ENCODE measurements at regions not wholly inside any gene's neighbourhood (a gene's known extent, or its start where the extent isn't known, plus 50 kb on each side); places are given as distances from the start of the nearest gene placed in this dataset.
"Not testable (repeated sequence)": the region's sequence is repeated elsewhere in the genome, so short reads cannot be mapped to it uniquely, and the experiment has no call there.

DNA sequence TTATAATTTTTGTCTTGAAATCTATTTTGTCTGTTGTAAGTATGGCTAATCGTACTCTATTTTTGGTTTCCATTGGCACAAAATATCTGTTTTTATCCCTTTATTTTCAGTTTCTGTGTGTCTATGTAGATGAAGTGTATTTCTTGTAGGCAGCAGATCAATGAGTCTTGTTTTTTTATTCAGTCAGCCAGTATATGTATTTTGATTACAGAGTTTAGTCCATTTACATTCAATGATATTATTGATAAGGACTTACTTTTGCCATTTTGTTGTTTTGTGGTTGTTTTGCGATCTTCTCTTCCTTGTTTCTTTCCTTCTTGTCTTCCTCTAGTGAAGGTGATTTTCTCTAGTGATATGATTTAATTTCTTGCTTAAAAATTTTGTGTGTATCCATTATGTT, 336.3 kb upstream of the SPRY2 start:
- no peak for FAIRE-seq

DNA sequence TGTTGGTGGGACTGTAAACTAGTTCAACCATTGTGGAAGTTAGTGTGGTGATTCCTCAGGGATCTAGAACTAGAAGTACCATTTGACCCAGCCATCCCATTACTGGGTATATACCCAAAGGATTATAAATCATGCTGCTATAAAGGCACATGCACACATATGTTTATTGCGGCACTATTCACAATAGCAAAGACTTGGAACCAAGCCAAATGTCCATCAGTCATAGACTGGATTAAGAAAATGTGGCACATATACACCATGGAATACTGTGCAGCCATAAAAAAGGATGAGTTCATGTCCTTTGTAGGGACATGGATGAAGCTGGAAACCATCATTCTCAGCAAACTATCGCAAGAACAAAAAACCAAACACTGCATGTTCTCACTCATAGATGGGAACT, 334.5 kb upstream of the SPRY2 start:
- FAIRE-seq = not testable (repeated sequence)

DNA sequence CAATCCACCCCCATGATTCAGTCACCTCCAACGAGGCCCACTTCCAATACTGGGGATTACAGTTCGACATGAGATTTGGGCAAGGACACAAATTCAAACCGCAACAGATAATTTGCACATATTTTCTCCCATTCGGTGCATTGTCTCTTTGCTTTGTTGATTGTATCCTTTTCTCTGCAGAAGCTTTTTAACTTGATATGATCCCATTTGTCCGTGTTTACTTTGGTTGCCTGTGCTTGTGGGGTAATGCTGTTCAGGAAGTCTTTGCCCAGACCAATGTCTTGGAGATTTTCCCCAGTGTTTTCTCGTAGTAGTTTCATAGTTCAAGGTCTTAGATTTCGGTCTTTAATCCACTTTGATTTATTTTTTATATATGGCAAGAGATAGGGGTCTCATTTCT, 330.8 kb upstream of the SPRY2 start:
- no peak for FAIRE-seq

DNA sequence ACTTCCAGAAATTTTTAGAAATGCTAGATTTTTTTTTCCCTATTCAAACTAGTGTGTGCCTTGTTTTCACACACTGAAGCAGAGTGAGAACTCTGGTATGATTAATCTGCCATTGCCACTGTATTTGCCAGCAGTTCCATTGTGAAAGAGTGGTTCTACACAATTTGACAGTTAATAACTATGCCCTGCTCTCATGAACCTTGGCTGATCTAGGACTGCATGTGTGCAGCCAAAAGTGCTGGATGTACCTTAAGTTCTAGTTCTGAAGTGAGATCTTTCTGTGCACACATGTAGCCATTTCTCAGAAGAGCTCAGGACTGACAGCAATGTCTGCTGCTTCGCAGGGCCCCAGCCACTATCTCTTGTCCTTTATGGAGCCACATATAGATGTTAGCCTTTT, 328.2 kb upstream of the SPRY2 start:
- FAIRE-seq = no peak

DNA sequence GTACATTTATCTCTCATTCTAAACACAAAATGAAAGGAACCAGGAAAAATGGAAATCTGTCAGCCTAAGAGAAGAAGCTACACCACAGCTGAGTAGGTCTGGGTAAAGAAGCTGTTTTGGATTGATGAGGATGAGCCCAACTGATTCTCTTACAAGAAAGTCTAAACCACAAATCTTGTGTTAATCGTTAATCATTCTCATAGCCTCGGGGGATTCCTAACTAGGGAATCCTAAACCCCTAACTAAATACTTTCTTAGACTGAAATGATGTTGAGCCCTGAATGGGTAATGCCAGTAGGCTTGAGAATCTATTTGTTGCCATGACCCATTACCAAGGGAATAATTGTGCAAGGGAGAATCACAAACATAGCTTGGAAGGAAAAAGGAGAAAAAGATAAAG, 327.5 kb upstream of the SPRY2 start:
- FAIRE-seq = no peak

DNA sequence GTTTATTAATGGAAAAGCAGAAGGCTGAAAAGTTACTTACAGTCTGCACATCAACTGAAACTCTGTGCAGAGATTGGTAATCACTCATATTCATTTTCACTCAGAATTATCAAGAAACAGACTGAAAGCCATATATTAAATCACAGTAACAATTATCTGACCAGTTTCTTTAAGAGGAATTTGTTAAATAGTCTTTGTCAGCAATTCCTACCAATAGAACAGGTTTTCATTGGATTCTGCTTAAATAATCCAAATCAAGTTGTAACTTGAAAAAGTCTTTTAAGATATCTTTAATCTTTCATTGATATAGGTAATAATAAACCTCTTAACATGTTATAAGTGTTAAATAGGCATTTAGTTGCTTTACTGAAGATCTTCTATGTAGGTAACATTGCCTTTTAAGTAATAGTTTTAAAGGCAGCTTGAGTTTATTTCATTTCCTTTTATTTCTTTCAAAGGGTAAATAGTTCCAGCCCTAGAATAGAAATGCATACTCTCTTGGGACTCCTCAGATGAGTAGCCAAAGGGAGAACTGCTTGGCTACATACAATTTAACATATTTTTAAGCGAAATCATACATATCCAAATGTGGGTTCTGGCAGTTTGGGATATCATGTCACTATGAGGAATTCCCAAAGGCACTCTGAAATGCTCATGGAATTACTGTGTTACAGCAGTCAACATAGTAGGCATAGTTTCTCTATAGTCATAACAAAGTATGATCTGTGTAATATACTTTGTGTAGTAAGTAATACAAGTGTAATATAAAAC, 326.0 kb upstream of the SPRY2 start:
- FAIRE-seq = no peak

DNA sequence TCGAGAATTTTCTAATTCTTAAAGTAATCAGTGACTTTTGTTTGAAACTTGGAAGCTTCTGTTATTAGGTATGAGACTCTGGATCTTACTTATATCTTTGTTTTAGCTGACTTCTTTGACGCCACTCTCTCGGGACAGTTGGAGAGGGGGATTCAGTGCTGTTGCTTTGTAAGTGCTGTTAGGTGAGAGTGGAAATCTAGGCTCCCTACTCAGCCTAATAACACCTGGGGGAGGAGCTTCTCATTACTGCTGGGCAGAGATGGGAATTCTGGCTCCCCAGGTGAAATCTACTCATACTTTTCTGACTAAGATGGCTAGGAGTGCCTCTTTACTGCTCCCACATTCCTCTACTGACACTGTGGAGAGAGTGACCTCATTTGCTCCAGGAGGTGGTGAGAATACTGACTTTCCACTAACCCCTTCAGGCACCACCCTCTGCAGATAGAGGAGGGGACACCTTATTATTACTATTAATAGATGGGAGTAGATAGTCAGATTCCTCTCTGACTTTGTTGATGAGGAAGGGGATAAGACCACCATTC, 324.9 kb upstream of the SPRY2 start:
- no peak for FAIRE-seq

DNA sequence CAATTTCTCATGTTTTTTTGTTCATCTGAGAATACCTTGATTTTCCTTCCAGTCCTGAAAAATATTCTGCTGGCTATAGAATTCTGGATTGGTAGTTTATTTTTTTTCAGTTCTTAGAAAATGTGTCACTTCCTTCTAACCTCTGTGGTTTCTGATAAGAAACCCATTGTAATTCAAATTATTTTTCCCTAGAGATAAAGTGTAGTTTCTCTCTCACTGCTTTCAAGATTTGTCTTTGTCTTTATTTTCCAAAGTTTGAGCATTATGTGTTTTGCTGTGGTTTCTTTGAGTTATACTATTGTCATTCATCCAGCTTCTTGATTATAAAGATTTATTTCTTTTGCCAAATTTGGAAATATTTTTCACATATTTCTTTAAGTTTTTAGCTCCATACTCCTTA, 324.0 kb upstream of the SPRY2 start:
- FAIRE-seq = no peak

DNA sequence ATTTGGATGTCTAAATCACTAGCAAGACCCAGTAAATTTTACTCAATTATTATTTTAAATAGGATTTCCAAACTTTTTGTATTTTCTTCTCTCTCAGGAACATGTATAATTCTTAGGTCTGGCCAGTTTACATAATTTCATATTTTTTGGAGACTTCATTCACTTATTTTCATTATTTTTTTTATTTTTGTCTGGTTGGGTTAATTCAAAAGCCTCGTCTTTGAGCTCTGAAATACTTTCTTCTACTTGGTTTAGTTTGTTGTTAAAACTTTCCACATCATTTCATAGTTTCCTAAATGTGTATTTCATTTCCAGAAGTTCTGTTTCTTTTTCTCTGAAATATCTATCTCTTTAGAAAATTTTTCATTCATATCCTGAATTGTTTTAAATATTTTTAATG, 322.9 kb upstream of the SPRY2 start:
- no peak for FAIRE-seq

DNA sequence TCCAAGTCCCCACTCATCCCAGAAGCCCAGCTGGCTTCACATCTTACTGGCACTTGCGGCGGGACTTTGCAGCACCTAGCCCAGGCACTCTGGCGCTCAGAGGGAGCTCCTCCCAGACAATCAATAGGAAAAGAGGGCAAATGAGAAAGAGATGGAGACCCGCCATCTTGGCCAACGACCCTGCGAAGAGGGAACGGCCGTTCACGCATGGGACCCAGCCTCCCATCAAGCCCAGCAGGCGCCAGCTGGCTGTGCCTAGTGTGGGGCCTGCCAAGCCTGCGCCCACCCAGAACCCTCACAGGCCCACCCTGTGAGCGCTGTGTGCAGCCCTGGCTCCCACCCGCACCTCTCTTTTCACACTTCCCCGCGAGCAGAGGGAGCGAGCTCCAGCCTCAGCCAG, 317.8 kb upstream of the SPRY2 start:
- no peak for FAIRE-seq

DNA sequence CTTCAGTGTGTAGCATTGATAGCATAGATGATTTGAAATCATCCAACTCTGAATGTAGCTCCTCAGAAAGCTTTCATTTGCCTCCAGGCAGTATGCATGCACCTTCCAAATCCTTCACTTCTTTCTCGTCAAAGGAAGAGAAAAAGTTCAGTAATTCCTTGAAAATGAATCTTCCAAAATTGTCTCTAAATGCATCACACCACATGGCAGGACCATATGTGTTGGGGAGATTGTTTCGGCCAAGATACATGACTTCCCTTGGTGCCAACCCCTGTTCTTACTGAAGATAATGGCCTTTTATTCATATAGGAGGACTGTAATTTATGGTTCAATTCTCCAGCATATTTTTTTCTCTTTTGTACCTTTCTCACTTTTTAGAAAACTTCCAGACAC, 315.6 kb upstream of the SPRY2 start:
- no peak for FAIRE-seq

DNA sequence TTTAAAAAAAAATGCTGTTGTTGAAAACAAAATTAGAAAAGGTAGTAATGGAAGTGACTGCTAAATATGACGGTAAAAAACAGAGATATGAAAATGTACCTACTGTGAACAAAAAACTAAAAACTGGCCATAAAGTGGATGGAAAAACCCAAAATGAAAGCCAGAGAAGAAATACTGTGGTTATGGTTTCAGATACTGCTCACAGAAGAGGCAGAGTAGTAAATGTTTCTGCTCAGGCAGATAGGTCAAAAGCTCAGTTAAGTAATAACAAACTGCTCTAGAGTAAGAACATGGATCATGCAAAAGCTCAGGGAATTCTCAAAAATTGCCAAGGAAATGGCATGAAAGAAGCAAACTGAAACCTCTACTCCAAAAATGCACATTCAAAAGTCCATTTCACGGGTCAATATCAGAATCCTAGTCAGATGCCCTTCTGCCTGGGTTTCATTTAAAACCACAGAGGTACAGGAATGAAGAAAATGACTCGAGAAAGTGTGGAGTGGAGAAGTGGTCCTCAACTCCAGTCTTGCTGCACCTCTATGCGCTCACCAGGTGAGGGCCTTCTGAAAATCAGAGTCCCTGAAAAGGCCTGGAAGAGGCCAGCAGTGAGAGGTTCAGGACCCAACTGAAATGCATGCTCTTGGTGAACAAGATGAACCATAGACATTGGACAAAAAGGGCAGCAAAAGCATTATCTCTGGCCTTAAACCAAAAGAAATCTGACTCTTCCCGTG, 315.0 kb upstream of the SPRY2 start:
- no peak for FAIRE-seq

DNA sequence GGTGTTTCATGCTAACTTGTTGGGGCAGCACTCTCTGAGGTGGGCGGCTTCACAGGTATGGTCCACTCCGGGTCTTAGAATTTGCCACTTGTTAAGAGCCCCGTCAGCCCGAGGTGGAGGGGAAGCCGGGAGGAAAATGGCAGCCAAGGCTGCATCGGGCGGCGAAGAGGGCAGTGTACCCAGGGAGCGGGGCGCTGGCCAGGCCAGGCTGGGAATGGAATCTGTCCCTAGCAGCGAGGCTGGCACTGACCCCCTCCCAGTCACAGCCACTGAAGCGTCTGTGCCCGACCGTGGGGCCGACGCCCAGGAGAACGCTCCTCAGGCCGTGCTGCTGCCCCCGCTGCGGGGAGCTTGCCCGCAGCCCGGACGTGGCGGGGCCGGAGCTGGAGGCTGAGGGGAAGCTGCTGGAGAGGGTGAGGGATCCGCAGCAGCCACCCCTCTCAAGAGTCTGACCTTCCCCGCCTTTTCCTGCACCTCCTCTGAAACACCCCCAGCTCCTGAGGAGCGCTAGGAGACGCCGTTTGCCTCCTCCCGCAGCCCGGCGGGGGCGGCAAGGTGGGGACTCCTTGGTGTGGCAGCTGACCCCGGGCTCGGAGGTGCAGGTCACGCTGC, 313.8 kb upstream of the SPRY2 start:
- FAIRE-seq = no peak

DNA sequence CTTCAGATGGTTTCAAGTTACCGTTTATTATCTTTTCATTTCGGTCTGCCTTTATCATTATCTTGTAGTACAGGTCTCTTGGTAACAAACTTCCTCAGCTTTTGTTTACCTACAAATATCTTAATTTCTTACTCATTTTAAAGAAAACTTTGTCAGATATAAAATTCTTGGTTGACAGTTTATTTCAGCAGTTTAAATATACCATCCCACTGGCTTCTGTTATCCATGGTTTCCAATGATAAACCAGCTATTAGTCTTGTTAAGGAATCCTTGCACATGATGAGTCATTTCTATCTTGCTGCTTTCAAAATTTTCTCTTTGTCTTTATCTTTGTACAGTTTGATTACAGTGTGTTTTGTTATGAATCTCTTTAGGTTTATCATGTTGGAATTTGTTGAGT, 308.3 kb upstream of the SPRY2 start:
- FAIRE-seq = no peak

DNA sequence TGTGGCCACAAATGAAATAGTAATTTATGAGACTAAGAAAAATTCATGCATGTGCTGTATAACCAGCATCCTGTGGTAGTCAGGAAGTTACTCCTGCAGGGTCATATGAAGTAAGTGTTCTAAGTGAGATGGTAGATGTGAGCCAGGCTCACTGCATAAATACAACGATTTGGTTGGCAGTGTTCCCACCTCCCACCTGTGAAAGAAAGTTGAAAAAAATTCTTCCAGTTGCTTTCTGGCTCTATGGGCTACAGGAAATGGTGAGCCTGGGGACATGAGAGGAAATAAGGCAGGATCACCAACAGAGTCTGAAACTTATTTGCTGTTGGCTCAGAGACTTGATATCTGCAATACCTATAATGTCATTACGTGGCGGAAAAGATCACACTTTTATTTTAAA, 301.7 kb upstream of the SPRY2 start:
- FAIRE-seq = no peak

DNA sequence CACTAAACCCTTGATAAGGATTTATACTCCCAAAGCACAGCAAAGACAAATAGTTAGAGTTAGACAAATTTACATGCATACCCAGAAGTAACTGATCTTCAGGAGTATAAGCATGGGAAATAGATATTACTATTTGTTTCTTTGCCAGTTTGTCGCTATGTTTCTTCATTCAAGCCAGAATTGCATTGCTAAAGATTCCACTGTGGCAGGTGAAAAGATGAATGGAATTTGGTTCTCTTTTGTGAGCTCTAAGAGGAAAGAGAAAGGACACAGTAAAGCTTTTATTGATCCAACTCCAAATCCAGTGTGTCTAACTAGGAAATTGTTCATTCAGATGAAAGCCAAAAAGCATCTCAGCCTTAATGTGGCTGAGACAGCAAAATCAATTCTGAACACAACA, 292.3 kb upstream of the SPRY2 start:
- no peak for FAIRE-seq

DNA sequence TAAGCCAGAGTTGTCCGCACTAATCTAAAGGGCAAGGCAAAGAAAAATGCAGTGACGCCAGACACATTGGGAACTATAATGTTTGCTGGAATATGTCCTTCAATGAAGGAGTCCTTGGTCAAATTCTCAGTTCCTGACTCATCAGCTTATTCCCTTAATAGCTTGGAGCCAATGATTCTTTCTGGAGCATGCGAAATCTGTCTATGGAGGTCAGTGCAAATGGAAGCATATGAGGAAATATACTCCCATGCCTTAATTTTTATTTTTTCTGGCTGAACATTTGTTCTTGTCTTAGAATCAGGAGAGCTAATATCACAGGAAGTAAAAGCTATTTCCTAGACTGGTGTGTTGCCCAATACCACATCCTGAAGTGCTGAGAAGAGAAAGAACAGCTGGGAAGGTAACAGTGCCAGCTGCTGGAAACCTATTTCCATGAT, 289.8 kb upstream of the SPRY2 start:
- FAIRE-seq = no peak

DNA sequence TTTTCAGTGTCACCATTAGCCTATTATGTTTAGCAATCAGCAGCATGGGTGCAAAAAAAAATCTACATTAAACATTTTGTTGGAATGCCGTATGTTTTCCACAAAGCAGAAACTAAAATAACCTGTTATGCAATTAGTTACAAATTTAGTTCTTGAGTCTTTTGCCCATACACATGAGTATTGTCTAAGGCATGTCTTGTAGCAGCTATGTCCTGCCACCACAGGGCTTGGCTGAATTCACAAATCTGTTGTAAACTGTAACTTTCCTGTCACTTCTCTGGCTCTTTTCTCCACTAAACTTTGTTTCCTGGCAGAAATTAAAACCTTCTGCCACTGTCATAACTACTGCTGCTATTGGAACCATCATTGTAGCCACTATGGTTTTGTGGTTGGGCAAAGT, 277.9 kb upstream of the SPRY2 start:
- FAIRE-seq = no peak

DNA sequence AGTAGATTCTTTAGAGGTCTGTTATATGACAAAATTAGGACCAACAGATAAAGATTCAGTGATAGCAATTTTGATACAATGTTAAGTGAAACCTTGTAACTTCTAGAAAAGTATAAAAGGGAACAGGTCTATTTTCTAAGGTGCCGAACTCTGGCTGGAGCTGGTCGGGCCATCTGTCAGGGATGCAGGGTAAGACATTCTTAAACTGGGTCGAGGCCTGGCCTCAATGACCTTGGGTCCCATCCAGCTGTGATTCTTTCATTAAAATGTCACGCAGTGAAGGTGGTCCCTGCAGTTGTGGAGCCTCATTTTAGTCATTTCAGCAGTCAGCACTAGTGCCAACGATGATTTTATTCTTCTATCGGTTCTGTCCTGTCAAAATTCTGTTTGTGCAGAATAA, 271.9 kb upstream of the SPRY2 start:
- no peak for FAIRE-seq

DNA sequence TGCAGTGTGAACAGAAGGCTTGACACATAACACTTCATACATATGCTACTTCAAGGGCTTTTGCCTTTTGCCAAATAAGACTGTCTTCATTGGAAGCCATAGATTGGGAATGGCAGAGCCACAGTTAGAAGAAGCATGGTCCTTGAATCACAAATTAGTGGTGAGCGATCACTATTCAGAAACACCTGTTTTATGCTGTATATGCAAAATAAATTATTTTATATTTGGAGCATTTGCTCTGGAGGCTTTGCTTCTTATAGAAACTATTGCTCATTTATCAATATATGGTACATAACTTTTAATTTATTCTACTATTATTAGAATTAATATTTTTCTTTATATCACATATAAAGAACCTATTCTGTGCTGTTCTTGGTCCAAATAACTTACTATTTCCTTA, 270.4 kb upstream of the SPRY2 start:
- FAIRE-seq = no peak

DNA sequence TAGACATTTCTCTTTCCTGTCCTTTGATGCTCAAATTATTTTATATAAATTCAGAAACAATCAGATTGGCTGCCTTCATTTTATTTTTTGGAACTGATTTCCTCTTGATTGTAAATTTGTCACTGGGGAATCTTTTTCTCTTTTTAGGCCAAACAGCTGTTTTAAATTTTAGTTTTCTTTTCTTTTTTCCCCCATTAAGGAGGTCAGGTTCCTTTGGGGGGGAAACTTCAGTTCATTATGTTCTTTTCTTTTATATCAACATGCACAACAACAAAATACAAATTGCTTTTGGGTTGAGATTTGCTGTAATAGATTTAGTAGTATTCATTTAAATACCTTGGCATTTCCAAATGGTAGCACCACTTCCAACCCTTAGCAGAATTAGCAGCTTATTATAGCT, 264.8 kb upstream of the SPRY2 start:
- no peak for FAIRE-seq

DNA sequence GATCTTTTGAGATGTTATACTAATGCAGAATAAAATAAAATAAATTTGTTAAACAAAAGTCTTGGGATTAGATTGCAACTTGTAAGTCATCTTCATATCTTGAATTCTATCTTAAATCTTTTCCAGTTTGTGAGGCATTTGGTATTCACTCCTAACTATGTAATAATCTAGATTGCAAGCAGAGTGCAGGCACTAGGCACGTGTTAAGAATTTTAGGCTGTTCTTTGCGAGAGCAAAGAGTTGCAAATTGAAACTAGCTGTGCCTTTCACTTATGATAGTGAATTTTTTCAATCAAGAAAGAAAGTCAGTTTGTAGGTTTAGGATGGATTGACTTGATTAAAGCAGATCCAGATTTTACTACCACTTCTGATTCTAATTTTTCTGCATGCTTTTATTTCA, 264.1 kb upstream of the SPRY2 start:
- FAIRE-seq = no peak

DNA sequence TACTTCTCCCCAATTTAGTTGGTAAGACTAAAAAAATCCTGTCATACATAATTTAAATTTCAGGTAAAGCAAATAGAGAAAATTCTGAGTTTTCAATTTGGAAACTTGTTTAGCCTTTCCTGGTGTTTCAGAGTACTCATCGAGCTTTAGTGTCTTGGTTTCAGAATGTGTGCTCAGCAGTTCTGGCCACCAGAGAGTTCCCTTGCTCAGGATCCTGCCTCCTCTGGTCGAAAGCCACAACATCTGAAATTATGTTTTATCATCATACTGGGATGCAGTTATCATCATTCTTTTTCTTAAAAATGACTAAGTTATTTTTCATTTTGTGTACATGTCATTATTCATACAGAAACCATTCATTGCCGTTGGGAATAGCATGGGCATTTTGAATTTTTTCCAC, 263.2 kb upstream of the SPRY2 start:
- FAIRE-seq = no peak

DNA sequence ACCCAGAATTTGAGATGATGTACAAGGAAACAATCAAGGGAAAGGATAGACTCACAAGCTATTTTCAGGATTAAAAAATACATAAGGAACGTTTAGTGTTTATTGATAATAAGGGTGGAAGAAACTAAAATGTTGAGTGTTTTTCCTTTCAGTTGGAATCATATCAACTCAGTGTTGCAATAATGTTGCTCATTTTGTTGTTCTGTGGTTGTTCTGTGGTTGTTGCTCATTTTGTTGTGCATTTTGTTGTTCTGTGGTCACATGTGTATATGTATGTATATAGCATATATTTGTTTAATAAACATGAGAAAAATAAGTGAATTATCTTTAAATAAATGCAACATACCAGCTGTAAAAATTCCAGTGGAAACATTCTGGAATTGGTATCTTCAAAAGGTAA, 262.4 kb upstream of the SPRY2 start:
- FAIRE-seq = no peak

Measured in G401.6 (cell line).